ENCODE measurements at regions not wholly inside any gene's neighbourhood (a gene's known extent, or its start where the extent isn't known, plus 50 kb on each side); places are given as distances from the start of the nearest gene placed in this dataset.

DNA sequence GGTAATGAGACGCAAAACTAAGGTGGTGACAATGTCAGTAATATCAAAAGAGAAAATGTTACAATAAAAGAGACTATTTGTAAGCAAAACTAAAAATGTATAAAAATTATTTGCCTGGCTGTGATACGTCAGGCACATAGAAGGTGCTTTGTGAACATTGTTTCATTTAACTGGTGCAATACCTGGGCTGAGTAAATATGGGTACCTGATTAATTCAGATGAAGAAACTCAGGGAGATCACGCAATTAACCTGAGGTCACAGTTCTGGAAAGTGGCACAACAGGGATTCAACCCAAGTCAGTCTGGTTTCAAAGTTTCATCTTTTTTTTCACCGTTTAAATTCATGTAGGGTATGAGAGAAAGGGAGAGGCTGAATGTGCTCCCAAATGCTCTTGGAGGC lies 71.0 kb upstream of the KRAS start:
- no peak for TF ChIP-seq TAF1 (IDR thresholded peaks at IDR 0.05; ENCODE audit: borderline replicate concordance, low read depth, low read length)
- no peak for TF ChIP-seq EP300 (IDR thresholded peaks at IDR 0.05; ENCODE audit: borderline replicate concordance in 1 of 2, low read depth in 1 of 2, low read length in 1 of 2)
- no peak for TF ChIP-seq TCF12 (IDR thresholded peaks at IDR 0.05)
- no peak for TF ChIP-seq CTCF (IDR thresholded peaks at IDR 0.05)
- no peak for TF ChIP-seq REST (IDR thresholded peaks at IDR 0.05; ENCODE audit: low read depth, low read length)
- TF ChIP-seq NRF1 (IDR thresholded peaks at IDR 0.05; ENCODE audit: low read depth, low read length) = no peak
- TF ChIP-seq, protein P1, sequence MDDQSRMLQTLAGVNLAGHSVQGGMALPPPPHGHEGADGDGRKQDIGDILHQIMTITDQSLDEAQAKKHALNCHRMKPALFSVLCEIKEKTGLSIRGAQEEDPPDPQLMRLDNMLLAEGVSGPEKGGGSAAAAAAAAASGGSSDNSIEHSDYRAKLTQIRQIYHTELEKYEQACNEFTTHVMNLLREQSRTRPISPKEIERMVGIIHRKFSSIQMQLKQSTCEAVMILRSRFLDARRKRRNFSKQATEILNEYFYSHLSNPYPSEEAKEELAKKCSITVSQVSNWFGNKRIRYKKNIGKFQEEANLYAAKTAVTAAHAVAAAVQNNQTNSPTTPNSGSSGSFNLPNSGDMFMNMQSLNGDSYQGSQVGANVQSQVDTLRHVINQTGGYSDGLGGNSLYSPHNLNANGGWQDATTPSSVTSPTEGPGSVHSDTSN (IDR thresholded peaks at IDR 0.05) = no peak
- TF ChIP-seq RCOR1 (IDR thresholded peaks at IDR 0.05; ENCODE audit: low read length) = no peak
- TF ChIP-seq SMC3 (IDR thresholded peaks at IDR 0.05; ENCODE audit: low read depth, low read length) = no peak

All from SK-N-SH (cell line).